CD4-positive, alpha-beta T cell treated with Interleukin-1 beta for 1 hour (primary cell): ENCODE measurements at regions not wholly inside any gene's neighbourhood (a gene's known extent, or its start where the extent isn't known, plus 50 kb on each side); places are given as distances from the start of the nearest gene placed in this dataset.

Experiments
- DNase-seq, 2 donors: peaks; one replicate each; pipeline ENCODE4 v3.0.0-alpha.2; 2020 to 2022

DNA sequence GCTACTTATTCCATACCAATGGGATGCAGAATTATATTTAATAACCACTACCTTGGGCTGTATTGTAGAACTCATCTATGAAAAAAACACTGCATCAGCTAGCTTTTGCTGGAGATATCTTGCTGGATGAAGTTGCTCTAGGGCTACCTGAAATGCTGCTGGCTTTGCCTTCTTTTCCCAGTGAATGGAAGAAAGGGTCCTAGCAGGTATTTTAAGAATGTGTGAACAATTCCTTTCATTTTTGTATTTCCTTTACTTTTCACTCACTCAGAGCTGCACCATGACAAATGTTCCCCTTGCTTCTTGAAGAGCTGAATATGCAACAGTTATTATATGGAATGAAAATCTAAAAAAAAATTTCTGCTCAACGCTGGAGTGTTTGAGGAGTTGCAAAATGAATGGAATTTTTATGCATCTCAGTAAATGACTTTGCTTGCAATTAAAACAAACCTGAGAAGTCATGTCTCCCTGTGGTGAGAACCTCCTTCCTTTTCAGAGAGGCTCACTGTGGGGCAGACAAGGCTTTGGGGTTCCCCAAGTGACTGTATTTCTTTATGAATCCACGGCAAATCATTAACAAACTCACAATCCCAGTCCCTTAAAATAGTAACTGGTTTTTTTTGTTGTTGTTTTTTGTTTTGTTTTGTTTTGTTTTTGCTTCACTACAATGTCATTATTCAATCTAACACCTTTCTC lies 566.8 kb upstream of the KIRREL3 start:
- no peak for DNase-seq

DNA sequence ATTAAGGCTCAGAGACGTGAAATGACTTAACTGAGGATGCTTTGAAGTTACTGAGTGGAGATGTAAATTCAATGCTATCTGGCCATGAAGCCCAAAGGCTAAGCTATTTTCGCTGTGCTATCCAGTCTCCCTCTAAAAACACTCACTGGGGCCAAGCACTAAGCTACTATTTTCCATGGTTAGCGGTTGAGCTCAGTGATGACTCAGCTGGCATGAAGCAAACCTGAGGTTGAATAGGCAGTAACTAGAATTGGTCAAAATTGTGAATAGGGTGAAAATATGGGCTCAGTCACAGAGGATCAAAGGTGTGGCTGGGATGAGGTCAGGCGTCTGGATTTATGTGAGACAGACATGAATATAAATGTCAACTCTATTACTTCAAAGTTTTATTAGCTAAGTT lies 564.2 kb upstream of the KIRREL3 start:
- no peak for DNase-seq

- no peak for DNase-seq
These were observed 559.4 kb upstream of the KIRREL3 start for GRCh38 chr11:127559978-127560377.

DNA sequence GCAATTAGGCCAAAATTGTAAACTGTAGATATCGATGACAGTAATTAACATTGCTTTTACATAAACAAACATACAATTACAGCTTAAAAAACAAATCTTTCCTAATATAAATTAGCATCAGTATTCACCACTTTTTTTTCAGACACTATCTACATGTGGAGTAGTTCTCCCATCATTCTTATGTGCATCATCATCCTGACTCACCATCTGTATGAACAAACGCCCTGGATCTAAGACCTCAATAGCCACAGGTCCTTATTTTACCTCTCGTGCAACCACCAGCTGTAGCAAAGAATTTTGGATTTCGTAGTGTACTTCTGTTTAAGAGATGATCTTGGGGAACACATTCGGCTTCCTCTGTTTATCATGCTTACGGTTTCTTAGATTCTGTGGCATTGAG lies 551.9 kb upstream of the KIRREL3 start:
- no peak for DNase-seq

- no peak for DNase-seq
These were observed 530.6 kb upstream of the KIRREL3 start for GRCh38 chr11:127531167-127531566.

DNA sequence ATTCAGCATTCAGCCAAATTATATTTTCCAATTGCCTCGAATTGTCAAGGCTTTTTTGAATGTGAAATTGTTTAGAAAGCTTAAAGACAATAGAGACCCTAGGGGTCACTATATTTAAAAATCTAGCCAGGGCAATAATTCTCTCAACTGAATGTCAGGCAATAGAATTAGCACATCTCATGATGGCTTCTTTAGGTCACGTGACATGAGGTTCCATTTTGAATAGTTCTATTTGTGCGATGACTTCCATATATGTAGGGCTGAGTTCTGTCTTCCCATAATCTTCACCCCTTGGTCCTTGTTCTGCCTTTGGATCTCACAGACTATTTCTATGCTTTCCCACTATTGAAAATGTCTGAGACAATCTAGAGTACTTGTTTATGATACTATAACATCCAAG lies 527.7 kb upstream of the KIRREL3 start:
- DNase-seq: no peak

GRCh38 chr11:127524618-127525017 lies 524.0 kb upstream of the KIRREL3 start:
- DNase-seq: no peak

GRCh38 chr11:127521413-127521812 lies 520.8 kb upstream of the KIRREL3 start:
- DNase-seq: no peak

DNA sequence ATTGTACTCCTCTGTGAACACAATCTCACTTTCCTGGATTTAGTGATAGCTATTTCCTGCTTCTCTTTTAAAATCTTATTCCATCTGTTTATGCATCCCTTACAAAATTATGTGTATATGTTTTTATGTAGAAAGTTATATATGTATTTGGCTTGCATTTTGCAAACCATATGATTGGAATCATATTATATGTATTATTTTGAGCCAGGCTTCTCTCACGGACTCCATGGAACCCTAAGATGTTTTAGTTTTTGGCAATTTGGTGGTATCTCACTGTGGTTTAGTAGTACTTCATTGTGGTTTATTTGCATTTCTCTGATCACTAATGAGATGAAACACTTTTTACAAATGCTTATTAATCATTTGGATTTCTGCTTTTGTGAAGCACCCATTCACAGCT lies 507.3 kb upstream of the KIRREL3 start:
- no peak for DNase-seq

GRCh38 chr11:127506647-127507046 lies 506.1 kb upstream of the KIRREL3 start:
- no peak for DNase-seq

- no peak for DNase-seq
These were observed 505.6 kb upstream of the KIRREL3 start for GRCh38 chr11:127506126-127506525.

DNA sequence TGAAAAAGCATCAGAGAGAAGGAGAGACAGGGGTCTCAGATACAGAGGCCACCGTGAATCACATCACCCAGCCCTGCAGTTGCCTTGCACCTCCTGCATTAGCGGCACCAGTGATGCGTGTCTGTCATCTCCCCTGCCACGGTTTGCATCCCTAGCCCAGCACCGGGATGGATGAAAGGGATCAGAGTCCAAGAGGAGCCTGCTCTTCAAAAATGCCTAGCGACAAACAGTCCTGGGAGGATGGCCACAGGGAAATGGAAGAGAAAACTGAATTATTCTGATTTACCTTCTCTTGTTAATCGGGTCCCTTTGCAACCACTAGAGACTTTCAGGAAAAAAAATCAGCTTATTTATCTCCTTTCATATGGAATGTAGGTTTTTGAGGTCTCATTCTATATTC lies 495.6 kb upstream of the KIRREL3 start:
- no peak for DNase-seq

DNA sequence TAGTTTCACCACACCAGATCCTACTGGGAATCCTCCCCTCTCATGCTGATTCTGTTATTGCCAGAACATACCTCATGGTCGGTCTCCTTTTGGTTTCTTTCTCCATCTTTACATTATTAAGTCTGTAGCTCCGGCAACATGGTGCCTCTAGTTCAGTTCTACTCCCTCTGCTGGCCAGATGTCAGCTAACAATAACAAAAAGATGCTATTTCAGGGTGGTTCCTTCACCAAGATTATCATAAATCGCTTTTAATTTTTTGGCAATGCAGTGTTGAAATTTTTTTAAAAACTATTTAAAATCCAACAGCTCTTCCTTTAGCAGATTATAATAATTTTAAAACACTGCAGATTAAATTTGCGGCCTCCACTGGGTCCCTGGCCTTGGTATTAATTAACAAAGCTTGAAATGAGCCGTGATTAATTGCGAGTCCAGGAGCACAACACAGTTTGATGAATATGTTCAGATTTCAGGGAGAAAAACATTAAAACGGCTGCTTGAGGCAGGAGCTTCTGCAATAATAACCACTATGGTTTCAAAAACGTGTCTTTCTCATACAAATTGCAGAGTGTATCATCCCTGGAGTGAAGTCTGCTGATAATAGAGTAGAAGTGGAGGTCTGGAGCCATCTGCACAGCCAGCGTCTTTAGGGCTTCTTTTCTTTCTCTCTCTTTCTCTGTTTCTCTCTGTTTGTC lies 492.9 kb upstream of the KIRREL3 start:
- no peak for DNase-seq

DNA sequence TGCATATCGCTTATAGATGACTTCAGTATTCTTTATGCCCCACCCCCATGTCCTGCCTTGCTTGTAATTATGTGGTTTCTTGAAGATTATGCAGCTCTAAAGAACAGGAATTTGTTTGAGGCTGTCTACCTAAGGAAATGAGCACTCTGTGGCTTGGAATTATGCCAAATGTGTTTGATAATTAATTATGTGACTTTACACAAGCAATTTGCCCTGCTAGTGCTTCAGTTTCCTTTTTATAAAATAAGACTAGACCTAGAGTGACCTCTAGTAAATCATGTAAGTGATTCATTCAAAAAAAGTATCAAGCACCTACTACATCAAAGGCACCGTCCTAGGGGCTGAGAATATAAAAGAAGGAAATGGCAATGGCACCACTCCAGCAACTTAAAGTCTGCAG lies 491.5 kb upstream of the KIRREL3 start:
- no peak for DNase-seq

DNA sequence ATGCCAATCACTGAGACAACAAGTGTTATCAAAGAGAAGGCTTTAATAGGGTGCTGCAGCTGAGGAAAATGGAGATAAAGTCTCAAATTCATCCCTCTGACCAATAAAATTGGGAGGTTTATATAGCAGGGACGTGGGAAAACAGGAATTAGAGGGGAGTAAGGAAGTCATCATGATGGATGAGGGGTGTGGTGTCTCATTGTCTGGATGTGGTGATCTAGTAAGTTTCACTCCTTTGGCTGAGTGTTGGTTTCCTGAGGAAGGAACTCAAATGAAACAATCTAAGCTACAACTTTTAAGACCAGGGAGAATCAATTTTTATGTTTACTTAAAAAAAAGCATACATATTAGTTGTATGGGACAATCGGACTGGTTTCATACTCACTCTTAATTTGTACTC lies 491.0 kb upstream of the KIRREL3 start:
- no peak for DNase-seq

GRCh38 chr11:127490896-127491295 lies 490.3 kb upstream of the KIRREL3 start:
- no peak for DNase-seq

DNA sequence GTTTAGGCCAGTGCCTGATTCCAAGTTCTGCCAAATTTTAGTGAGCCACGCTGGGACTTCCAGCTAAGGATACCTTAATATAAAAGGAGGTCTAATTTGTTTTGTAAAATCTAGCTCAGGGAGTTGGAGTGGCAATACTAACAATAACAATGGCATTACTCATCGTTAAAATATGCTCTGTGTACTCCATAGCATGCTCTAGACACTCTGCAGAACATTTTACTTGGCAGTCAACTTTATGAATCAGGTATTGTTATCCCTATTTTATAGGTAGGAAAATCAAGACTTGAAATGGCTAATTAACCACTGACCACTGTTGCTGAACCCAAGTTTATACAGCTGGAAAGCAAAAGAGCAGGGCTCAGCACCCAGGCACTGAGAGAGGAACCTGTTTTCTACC lies 485.0 kb upstream of the KIRREL3 start:
- DNase-seq: no peak

DNA sequence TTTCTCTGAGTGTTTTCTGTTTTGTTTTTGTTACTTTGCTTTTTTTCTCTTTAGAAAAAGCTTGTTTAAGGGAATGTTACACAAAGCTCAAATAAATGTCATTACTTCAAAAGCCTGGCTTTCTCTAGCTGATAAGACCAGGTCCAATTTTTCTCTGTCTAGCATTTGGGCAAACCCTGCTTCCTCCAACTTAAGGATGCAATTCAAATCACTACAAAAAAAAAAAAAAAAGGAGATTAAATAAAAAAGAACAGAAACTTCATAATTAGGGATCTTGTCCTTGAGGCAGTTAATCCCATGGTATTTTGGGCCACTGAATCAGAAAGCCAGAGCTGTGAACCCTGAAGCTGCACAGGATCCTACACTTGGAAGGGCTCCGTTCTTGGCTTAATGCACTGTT lies 480.8 kb upstream of the KIRREL3 start:
- DNase-seq: no peak

- DNase-seq: no peak
These were observed 478.3 kb upstream of the KIRREL3 start for GRCh38 chr11:127478826-127479225.

GRCh38 chr11:127474766-127475165 lies 474.2 kb upstream of the KIRREL3 start:
- DNase-seq: no peak

DNA sequence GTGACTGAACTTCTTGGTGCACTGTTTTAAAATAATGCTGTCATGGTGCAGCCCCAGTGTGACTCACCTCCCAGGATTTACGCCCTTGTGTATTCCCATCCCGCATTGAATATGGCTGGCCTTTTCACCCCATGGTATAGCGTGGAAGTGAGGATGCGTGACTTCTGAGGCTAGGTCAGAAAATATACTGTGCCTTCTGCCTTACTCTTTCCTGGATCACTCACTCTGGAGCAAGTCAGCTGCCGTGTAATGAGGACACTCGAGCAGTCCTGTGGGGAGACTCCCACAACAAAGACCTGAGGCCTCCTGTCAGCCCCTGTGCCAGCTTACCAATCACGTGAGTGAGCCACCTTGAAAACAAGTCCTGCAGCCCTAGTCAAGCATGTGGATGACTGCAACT lies 471.9 kb upstream of the KIRREL3 start:
- no peak for DNase-seq

DNA sequence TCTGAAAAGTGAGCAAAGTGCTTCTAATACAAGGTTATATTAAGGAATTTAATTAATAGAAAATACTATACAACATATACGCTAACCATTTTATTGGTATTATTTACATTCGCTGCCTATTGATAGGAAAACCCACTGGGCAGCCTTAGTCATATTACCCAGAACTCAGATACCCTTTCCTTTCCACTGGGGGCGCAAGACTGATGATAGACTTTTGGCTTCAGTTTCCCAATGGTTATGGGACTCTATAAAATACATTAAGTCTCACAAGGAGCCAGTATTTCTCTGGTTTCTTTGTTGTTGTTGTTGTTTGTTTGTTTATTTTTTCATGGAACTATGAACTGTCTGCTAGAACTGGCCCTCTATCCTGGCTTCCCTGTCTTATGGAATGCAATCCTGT lies 471.1 kb upstream of the KIRREL3 start:
- DNase-seq: no peak

DNA sequence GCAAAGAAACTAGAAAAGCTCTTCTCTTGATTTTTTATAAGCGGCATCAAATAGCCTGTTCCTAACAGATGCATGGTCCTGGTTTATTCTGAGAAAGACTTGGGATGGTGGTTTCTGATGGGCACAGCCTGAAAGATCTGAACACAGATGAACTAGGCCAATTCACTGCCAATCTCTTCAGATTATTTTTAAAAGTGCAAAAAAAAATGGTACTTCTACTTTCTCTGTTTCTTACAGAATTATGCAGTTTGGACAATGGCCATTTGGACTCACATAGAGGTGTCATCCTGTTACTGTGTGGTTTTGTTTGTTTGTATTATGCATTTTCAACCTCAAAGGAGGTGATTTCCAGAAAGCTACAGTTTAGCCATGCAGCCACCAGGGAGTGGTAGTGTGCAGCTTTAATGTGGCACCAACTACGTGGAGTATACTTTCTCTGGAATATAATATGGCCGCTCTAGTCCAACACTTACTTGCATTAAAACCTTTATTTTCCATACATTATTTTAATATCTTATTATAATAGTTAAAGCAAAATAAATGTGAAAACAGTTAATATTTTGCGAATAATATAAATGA lies 469.8 kb upstream of the KIRREL3 start:
- DNase-seq: no peak

- no peak for DNase-seq
These were observed 463.8 kb upstream of the KIRREL3 start for GRCh38 chr11:127464325-127464724.

DNA sequence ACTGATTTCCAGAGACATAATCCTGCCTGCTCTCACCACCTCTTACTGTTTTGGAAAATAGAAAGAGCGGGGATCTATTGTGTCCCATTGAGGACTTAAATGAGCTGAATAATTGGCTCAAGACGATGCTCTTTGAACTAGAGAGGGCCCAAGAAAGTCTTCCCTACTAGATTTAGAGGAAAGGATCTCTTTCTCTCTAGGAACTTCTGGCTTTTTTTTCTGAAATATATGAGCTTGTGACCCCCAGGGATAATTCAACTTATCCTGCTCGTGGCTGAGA lies 461.4 kb upstream of the KIRREL3 start:
- DNase-seq: no peak
